ENCODE measurements at regions not wholly inside any gene's neighbourhood (a gene's known extent, or its start where the extent isn't known, plus 50 kb on each side); places are given as distances from the start of the nearest gene placed in this dataset.

- TF ChIP-seq, protein P1, sequence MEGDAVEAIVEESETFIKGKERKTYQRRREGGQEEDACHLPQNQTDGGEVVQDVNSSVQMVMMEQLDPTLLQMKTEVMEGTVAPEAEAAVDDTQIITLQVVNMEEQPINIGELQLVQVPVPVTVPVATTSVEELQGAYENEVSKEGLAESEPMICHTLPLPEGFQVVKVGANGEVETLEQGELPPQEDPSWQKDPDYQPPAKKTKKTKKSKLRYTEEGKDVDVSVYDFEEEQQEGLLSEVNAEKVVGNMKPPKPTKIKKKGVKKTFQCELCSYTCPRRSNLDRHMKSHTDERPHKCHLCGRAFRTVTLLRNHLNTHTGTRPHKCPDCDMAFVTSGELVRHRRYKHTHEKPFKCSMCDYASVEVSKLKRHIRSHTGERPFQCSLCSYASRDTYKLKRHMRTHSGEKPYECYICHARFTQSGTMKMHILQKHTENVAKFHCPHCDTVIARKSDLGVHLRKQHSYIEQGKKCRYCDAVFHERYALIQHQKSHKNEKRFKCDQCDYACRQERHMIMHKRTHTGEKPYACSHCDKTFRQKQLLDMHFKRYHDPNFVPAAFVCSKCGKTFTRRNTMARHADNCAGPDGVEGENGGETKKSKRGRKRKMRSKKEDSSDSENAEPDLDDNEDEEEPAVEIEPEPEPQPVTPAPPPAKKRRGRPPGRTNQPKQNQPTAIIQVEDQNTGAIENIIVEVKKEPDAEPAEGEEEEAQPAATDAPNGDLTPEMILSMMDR (IDR thresholded peaks at IDR 0.05; ENCODE audit: low read length): no peak
- TF ChIP-seq EZH2 (IDR thresholded peaks at IDR 0.05; ENCODE audit: borderline replicate concordance, low read length): no peak
Observed at GRCh38 chr5:39713250-39713916, 288.6 kb upstream of the DAB2 start.
